Endothelial cell of umbilical vein (primary cell): ENCODE measurements at regions not wholly inside any gene's neighbourhood (a gene's known extent, or its start where the extent isn't known, plus 50 kb on each side); places are given as distances from the start of the nearest gene placed in this dataset. TPM values are rescaled to one million over a fixed set of nuclear protein-coding genes. Genes with fewer than 3 reads are reported as not detected.

Source experiments
- BruUV-seq: library from RNA; stranded (reverse); fragments of 400-500 nt; replicated peaks from 2 replicates; lab custom pipeline; 2021; lab: Mats Ljungman, UMichigan
- CTCF ChIA-PET: fragments of 300-600, 350-600 bp; sonication (Branson Sonifier 250); formaldehyde crosslinking; loops from one replicate; lab custom pipeline; 2021; ENCODE audit warnings: antibody characterized with exemption, inconsistent platforms; lab: Charles Lee
- POLR2A ChIA-PET: fragments of 300-600, 350-600 bp; sonication (Branson Sonifier 250); formaldehyde crosslinking; loops from one replicate; lab custom pipeline; 2021; ENCODE audit warnings: antibody characterized with exemption, inconsistent platforms; lab: Charles Lee
- DNase-seq: peaks from one replicate; pipeline ENCODE4 v3.0.0-alpha.2; 2011; ENCODE audit warnings: low read depth, low spot score
- FAIRE-seq: peaks from 2 replicates; lab custom pipeline; 2011; peaks lifted over from hg19 to GRCh38; lab: Jason Lieb, UNC
- H2AFZ ChIP-seq: 2 replicates; pipeline ENCODE4 v1.6.0; 2012; ENCODE audit warnings: low read depth, low read length, control low read depth, inconsistent platforms
- H3K27ac ChIP-seq: 2 replicates; pipeline ENCODE4 v1.5.1; 2011; ENCODE audit warnings: low read depth, mild to moderate bottlenecking, control low read depth, low read length, moderate library complexity; ENCODE audit not compliant: insufficient read depth
- H3K27me3 ChIP-seq, 2 experiments: 2 replicates each; pipeline versions ENCODE4 v1.6.0 to v1.6.1; 2011; ENCODE audit warnings: low read length in 2 of 2, mixed read lengths in 1 of 2; ENCODE audit not compliant: control insufficient read depth in 2 of 2, insufficient read depth in 2 of 2
- H3K36me3 ChIP-seq, 2 experiments: 2 replicates in 1 of 2; 3 replicates in 1 of 2; pipeline ENCODE4 v1.5.1; 2011; ENCODE audit warnings: low read length in 2 of 2, mild to moderate bottlenecking in 1 of 2, moderate library complexity in 1 of 2; ENCODE audit not compliant: control insufficient read depth in 2 of 2, insufficient read depth in 2 of 2; ENCODE audit errors: extremely low read depth in 1 of 2
- H3K4me1 ChIP-seq: 3 replicates; pipeline ENCODE4 v1.5.1; 2011; ENCODE audit warnings: mild to moderate bottlenecking, low read length; ENCODE audit not compliant: control insufficient read depth, insufficient read depth; ENCODE audit errors: extremely low read depth
- H3K4me2 ChIP-seq: 2 replicates; pipeline ENCODE4 v1.6.1; 2011; ENCODE audit warnings: low read length, control low read depth, mixed read lengths; ENCODE audit not compliant: insufficient read depth
- H3K4me3 ChIP-seq, 3 experiments: fragments of 200-600 bp in 1 of 3; sonication (generic), shearing (Covaris generic) in 1 of 3; replicated peaks in 1 of 3; 2 replicates each; pipeline ENCODE4 v1.5.1; 2011 to 2016; ENCODE audit warnings: control low read depth in 3 of 3, low read length in 3 of 3, mild to moderate bottlenecking in 2 of 3, inconsistent platforms in 1 of 3, low read depth in 1 of 3, moderate library complexity in 1 of 3; ENCODE audit not compliant: insufficient read depth in 1 of 3
- H3K79me2 ChIP-seq: 2 replicates; pipeline ENCODE4 v1.6.0; 2012; ENCODE audit warnings: low read length, inconsistent platforms; ENCODE audit not compliant: control insufficient read depth, insufficient read depth
- H3K9ac ChIP-seq: replicated peaks from 2 replicates; pipeline ENCODE3; 2011; ENCODE audit warnings: low read length, control low read depth; ENCODE audit not compliant: insufficient read depth; ENCODE audit errors: extremely low read depth
- H3K9me1 ChIP-seq: replicated peaks from 3 replicates; pipeline ENCODE4 v1.6.0; 2011; ENCODE audit warnings: mild to moderate bottlenecking, low read length; ENCODE audit not compliant: control insufficient read depth, insufficient read depth; ENCODE audit errors: extremely low read depth
- H3K9me3 ChIP-seq: replicated peaks from 2 replicates; pipeline ENCODE4 v1.5.1; 2012; ENCODE audit warnings: low read length, inconsistent platforms; ENCODE audit not compliant: control insufficient read depth, insufficient read depth
- H4K20me1 ChIP-seq: replicated peaks from 2 replicates; pipeline ENCODE3; 2011; ENCODE audit warnings: mild to moderate bottlenecking, low read length; ENCODE audit not compliant: control insufficient read depth, insufficient read depth; ENCODE audit errors: extremely low read depth
- EZH2 ChIP-seq: IDR thresholded peaks from 2 replicates; pipeline ENCODE4 v1.6.1; 2012; ENCODE audit warnings: borderline replicate concordance, low read depth, mild to moderate bottlenecking, moderate library complexity, low read length, inconsistent platforms; ENCODE audit not compliant: severe bottlenecking
- GATA2 ChIP-seq: IDR thresholded peaks from 2 replicates; pipeline ENCODE4 v1.7.0; 2011; ENCODE audit warnings: low read depth, mild to moderate bottlenecking, moderate library complexity, mixed read lengths, low read length; ENCODE audit not compliant: insufficient read length, insufficient read depth
- POLR2AphosphoS5 ChIP-seq: IDR thresholded peaks from 2 replicates; pipeline ENCODE4 v1.6.1; 2012; ENCODE audit warnings: low read depth, mild to moderate bottlenecking, control low read depth, low read length, moderate library complexity; ENCODE audit not compliant: insufficient read depth
- dilution Hi-C: fragments of 300-500 bp; cut with MboI; formaldehyde crosslinking; loops from one replicate; pipeline ENCODE4 v1.15.0; 2019; ENCODE audit warnings: low sequenced_read_pairs; ENCODE audit not compliant: extremely low pct_ligation_motif_present
- intact Hi-C: fragments of 100-400 bp; cut with micrococcal nuclease; formaldehyde crosslinking; loops from one replicate; pipeline ENCODE4 v1.10.0; 2022
- microRNA-seq: library from miRNA; unstranded; fragments of <30 nt; microRNA quantifications from one replicate; pipeline ENCODE4 v1.2.0, GENCODE V29; 2021; ENCODE audit warnings: borderline number of aligned reads, borderline replicate concordance
- small RNA-seq: library from RNA; depleted of rRNA; stranded (forward); fragments of <200 nt; gene quantifications from one replicate; pipeline ENCODE3, GENCODE V24; 2012; ENCODE audit warnings: low replicate concordance, low read depth; ENCODE audit not compliant: insufficient read depth, insufficient read length

- intact Hi-C loops: no loop called here
- H3K9me1 ChIP-seq: no peaks in the 10 kb centered on the region
- no peak overlapping the region for H3K4me2 ChIP-seq
- DNase-seq: no peak
- no peaks in the 10 kb centered on the region for H3K4me1 ChIP-seq
- no peak overlapping the region for H3K4me3 ChIP-seq
- FAIRE-seq: no peak
- no peak overlapping the region for H2AFZ ChIP-seq
- H3K27ac ChIP-seq: no peak overlapping the region
- ChIA-PET CTCF (interaction anchor here (2.4 kb wide), 1 partner anchor 14 kb away, joined by 10 read pairs; no protein-coding TSS in a partner anchor), POLR2A (no interaction called here)
- peaks cover 8 to 13% of the 10 kb centered on the region in 2 experiments for H3K27me3 ChIP-seq
- TF ChIP-seq POLR2AphosphoS5 (no peak), GATA2 (no peak), EZH2 (no peak)
- no peaks in the 10 kb centered on the region for H4K20me1 ChIP-seq
- BruUV-seq: no TSS peak
- no peaks in the 10 kb centered on the region for H3K9me3 ChIP-seq
- no peaks in the 10 kb centered on the region for H3K79me2 ChIP-seq
- dilution Hi-C loops: no loop called here
- H3K9ac ChIP-seq: no peak overlapping the region
- no peaks in the 10 kb centered on the region for H3K36me3 ChIP-seq
Measured at GRCh38 chr6:33853736-33854135, 49.9 kb upstream of the MLN start.

Small RNA genes lying in the stretch of these regions (microRNA-seq; reads per million reads assigned to microRNA genes)
- not detected for gene MIR7159

Small RNA genes lying in the stretch of these regions (small RNA-seq; reads per million reads assigned to genes)
- not detected for gene AL138889.2
- gene MIR7159: not detected
